ENCODE measurements at regions not wholly inside any gene's neighbourhood (a gene's known extent, or its start where the extent isn't known, plus 50 kb on each side); places are given as distances from the start of the nearest gene placed in this dataset.

DNA sequence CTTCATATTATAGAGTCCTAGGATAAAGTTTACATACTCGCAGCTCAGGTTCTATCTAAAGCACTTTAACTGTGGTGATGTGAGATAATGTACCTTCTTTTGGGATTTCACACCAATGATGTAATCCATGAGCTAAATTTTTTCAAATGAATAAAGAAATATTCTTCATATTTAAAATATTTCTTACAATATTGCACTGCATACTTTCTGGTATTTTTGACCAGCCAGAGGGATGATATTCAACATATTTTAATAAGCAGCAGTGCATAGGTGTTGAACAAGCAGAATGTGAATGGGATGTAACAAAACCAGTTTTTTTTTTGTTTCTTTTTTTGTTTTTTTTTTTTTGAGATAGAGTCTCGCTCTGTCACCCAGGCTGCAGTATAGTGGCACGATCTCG lies 73.2 kb upstream of the TRIM24 start (continued):
- TF ChIP-seq, protein P1, sequence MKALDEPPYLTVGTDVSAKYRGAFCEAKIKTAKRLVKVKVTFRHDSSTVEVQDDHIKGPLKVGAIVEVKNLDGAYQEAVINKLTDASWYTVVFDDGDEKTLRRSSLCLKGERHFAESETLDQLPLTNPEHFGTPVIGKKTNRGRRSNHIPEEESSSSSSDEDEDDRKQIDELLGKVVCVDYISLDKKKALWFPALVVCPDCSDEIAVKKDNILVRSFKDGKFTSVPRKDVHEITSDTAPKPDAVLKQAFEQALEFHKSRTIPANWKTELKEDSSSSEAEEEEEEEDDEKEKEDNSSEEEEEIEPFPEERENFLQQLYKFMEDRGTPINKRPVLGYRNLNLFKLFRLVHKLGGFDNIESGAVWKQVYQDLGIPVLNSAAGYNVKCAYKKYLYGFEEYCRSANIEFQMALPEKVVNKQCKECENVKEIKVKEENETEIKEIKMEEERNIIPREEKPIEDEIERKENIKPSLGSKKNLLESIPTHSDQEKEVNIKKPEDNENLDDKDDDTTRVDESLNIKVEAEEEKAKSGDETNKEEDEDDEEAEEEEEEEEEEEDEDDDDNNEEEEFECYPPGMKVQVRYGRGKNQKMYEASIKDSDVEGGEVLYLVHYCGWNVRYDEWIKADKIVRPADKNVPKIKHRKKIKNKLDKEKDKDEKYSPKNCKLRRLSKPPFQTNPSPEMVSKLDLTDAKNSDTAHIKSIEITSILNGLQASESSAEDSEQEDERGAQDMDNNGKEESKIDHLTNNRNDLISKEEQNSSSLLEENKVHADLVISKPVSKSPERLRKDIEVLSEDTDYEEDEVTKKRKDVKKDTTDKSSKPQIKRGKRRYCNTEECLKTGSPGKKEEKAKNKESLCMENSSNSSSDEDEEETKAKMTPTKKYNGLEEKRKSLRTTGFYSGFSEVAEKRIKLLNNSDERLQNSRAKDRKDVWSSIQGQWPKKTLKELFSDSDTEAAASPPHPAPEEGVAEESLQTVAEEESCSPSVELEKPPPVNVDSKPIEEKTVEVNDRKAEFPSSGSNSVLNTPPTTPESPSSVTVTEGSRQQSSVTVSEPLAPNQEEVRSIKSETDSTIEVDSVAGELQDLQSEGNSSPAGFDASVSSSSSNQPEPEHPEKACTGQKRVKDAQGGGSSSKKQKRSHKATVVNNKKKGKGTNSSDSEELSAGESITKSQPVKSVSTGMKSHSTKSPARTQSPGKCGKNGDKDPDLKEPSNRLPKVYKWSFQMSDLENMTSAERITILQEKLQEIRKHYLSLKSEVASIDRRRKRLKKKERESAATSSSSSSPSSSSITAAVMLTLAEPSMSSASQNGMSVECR (CRISPR knock-in tag; IDR thresholded peaks at IDR 0.05; ENCODE audit: borderline replicate concordance): no peak

DNA sequence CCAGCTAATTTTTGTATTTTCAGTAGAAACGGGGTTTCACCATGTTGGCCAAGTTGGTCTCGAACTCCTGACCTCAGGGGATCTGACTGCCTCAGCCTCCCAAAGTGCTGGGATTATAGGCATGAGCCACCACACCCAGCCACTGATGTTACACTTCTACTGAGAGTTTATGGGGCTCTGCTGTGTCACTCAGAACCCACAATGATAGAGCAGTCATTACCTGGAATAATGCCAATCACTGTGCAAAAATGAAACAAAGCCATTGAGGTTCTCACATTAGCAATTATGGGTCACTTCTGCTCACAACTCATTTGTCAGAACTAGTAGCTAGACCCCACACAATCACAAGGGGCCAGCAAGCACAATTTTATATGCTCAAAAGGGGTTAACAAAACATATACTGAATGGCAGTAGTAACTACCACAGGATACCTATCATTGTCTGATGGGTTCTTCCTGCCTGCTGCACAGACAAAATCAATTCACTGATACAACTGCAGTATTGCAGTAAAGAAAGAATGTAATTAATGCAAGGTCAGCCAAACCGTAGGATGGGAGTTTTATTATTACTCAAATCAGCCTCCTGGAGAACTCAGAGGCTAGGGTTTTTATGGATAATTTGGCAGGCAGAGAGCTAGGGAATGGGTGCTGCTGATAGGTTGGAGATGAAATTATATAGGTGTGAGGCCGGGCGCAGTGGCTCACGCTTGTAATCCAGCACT lies 72.1 kb upstream of the TRIM24 start:
- ChIA-PET CTCF (no interaction called here), POLR2A (no interaction called here)
- Mint-ChIP-seq H3K9me3 (peaks cover 22% of the 10 kb centered on the region), H3K27ac (no peak overlapping the region), H3K36me3 (peaks cover 10% of the 10 kb centered on the region), H3K4me1 (no peaks in the 10 kb centered on the region), H3K4me3 (no peak overlapping the region), H3K27me3 (ENCODE audit: low read depth) (no peaks in the 10 kb centered on the region)
- no peak for DNase-seq (ENCODE audit: low spot score)
- ATAC-seq: no peak
- TF ChIP-seq TCF7 (CRISPR knock-in tag; IDR thresholded peaks at IDR 0.05; ENCODE audit: low read depth): no peak
- TF ChIP-seq, protein P2, sequence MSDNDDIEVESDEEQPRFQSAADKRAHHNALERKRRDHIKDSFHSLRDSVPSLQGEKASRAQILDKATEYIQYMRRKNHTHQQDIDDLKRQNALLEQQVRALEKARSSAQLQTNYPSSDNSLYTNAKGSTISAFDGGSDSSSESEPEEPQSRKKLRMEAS (CRISPR knock-in tag; IDR thresholded peaks at IDR 0.05): no peak
- no peak for TF ChIP-seq ZNF396 (CRISPR knock-in tag; IDR thresholded peaks at IDR 0.05; ENCODE audit: borderline replicate concordance)
- no peak for TF ChIP-seq NFYB (CRISPR knock-in tag; conservative IDR thresholded peaks at IDR 0.05; ENCODE audit: low read depth)
- TF ChIP-seq CBFB (CRISPR knock-in tag; IDR thresholded peaks at IDR 0.05; ENCODE audit: low read depth): no peak
- TF ChIP-seq, protein P3, sequence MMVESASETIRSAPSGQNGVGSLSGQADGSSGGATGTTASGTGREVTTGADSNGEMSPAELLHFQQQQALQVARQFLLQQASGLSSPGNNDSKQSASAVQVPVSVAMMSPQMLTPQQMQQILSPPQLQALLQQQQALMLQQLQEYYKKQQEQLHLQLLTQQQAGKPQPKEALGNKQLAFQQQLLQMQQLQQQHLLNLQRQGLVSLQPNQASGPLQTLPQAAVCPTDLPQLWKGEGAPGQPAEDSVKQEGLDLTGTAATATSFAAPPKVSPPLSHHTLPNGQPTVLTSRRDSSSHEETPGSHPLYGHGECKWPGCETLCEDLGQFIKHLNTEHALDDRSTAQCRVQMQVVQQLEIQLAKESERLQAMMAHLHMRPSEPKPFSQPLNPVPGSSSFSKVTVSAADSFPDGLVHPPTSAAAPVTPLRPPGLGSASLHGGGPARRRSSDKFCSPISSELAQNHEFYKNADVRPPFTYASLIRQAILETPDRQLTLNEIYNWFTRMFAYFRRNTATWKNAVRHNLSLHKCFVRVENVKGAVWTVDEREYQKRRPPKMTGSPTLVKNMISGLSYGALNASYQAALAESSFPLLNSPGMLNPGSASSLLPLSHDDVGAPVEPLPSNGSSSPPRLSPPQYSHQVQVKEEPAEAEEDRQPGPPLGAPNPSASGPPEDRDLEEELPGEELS (CRISPR knock-in tag; IDR thresholded peaks at IDR 0.05): no peak
- TF ChIP-seq, protein P4, sequence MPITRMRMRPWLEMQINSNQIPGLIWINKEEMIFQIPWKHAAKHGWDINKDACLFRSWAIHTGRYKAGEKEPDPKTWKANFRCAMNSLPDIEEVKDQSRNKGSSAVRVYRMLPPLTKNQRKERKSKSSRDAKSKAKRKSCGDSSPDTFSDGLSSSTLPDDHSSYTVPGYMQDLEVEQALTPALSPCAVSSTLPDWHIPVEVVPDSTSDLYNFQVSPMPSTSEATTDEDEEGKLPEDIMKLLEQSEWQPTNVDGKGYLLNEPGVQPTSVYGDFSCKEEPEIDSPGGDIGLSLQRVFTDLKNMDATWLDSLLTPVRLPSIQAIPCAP (CRISPR knock-in tag; IDR thresholded peaks at IDR 0.05): no peak
- no peak for TF ChIP-seq TP53 (CRISPR knock-in tag; IDR thresholded peaks at IDR 0.05)
- no peak for TF ChIP-seq JAZF1 (CRISPR knock-in tag; IDR thresholded peaks at IDR 0.05)
- TF ChIP-seq KAT7 (CRISPR knock-in tag; IDR thresholded peaks at IDR 0.05; ENCODE audit: borderline replicate concordance): no peak
- no peak for TF ChIP-seq RORB (CRISPR knock-in tag; IDR thresholded peaks at IDR 0.05)
- TF ChIP-seq RELA (CRISPR knock-in tag; IDR thresholded peaks at IDR 0.05; ENCODE audit: borderline replicate concordance): no peak
- TF ChIP-seq SMAD4 (CRISPR knock-in tag; IDR thresholded peaks at IDR 0.05): no peak
- TF ChIP-seq ESRRA (CRISPR knock-in tag; IDR thresholded peaks at IDR 0.05; ENCODE audit: borderline replicate concordance): no peak
- TF ChIP-seq, protein P5, sequence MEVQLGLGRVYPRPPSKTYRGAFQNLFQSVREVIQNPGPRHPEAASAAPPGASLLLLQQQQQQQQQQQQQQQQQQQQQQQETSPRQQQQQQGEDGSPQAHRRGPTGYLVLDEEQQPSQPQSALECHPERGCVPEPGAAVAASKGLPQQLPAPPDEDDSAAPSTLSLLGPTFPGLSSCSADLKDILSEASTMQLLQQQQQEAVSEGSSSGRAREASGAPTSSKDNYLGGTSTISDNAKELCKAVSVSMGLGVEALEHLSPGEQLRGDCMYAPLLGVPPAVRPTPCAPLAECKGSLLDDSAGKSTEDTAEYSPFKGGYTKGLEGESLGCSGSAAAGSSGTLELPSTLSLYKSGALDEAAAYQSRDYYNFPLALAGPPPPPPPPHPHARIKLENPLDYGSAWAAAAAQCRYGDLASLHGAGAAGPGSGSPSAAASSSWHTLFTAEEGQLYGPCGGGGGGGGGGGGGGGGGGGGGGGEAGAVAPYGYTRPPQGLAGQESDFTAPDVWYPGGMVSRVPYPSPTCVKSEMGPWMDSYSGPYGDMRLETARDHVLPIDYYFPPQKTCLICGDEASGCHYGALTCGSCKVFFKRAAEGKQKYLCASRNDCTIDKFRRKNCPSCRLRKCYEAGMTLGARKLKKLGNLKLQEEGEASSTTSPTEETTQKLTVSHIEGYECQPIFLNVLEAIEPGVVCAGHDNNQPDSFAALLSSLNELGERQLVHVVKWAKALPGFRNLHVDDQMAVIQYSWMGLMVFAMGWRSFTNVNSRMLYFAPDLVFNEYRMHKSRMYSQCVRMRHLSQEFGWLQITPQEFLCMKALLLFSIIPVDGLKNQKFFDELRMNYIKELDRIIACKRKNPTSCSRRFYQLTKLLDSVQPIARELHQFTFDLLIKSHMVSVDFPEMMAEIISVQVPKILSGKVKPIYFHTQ (CRISPR knock-in tag; IDR thresholded peaks at IDR 0.05): no peak
- TF ChIP-seq OVOL2 (CRISPR knock-in tag; IDR thresholded peaks at IDR 0.05; ENCODE audit: borderline replicate concordance): no peak
- TF ChIP-seq FOXK1 (CRISPR knock-in tag; IDR thresholded peaks at IDR 0.05): no peak
- TF ChIP-seq, protein P6, sequence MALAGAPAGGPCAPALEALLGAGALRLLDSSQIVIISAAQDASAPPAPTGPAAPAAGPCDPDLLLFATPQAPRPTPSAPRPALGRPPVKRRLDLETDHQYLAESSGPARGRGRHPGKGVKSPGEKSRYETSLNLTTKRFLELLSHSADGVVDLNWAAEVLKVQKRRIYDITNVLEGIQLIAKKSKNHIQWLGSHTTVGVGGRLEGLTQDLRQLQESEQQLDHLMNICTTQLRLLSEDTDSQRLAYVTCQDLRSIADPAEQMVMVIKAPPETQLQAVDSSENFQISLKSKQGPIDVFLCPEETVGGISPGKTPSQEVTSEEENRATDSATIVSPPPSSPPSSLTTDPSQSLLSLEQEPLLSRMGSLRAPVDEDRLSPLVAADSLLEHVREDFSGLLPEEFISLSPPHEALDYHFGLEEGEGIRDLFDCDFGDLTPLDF (CRISPR knock-in tag; IDR thresholded peaks at IDR 0.05): no peak
- no peak for TF ChIP-seq MYBL2 (CRISPR knock-in tag; IDR thresholded peaks at IDR 0.05)
- TF ChIP-seq GABPB1 (CRISPR knock-in tag; IDR thresholded peaks at IDR 0.05): no peak
